ENCODE measurements at regions not wholly inside any gene's neighbourhood (a gene's known extent, or its start where the extent isn't known, plus 50 kb on each side); places are given as distances from the start of the nearest gene placed in this dataset.

- POLR2A ChIA-PET (ENCODE audit: low non-redundant PET), result no interaction called here
- CTCF ChIA-PET, result no interaction called here
- TF ChIP-seq EZH2 (IDR thresholded peaks at IDR 0.05; ENCODE audit: borderline replicate concordance, low read depth, low read length, poor library complexity, severe bottlenecking) (no peak), CTCF (conservative IDR thresholded peaks at IDR 0.05; ENCODE audit: low read depth, low read length) (no peak)
- intact Hi-C loops (cut with micrococcal nuclease; ENCODE audit: unreplicated experiment), result no loop called here
- Histone ChIP-seq H3K27ac (ENCODE audit: low read depth, low read length, poor library complexity, severe bottlenecking) (no peak overlapping the region), H3K4me3 (ENCODE audit: low read depth, low read length, poor library complexity, severe bottlenecking) (no peak overlapping the region), H3K27me3 (replicated peaks; ENCODE audit: insufficient read depth, low read depth, low read length, poor library complexity) (peaks cover 28% of the 10 kb centered on the region), H3K9me3 (ENCODE audit: low read depth, low read length, poor library complexity, severe bottlenecking) (no peaks in the 10 kb centered on the region), H3K36me3 (ENCODE audit: insufficient read depth, low read length, poor library complexity, severe bottlenecking) (no peaks in the 10 kb centered on the region), H3K4me1 (ENCODE audit: insufficient read depth, low read length, poor library complexity, severe bottlenecking) (no peaks in the 10 kb centered on the region)
- no peak for DNase-seq (ENCODE audit: low spot score)
- BruUV-seq (replicated peaks), result no TSS peak
Measured at GRCh38 chr18:78908462-78909260, 71.0 kb upstream of the SALL3 start.

GRCh38 chr18:78911751-78912283, 67.8 kb upstream of the SALL3 start:
- Histone ChIP-seq H3K27me3 (replicated peaks; ENCODE audit: insufficient read depth, low read depth, low read length, poor library complexity) (no peaks in the 10 kb centered on the region), H3K4me1 (ENCODE audit: insufficient read depth, low read length, poor library complexity, severe bottlenecking) (no peaks in the 10 kb centered on the region), H3K9me3 (ENCODE audit: low read depth, low read length, poor library complexity, severe bottlenecking) (no peaks in the 10 kb centered on the region), H3K36me3 (ENCODE audit: insufficient read depth, low read length, poor library complexity, severe bottlenecking) (no peaks in the 10 kb centered on the region), H3K27ac (ENCODE audit: low read depth, low read length, poor library complexity, severe bottlenecking) (no peak overlapping the region), H3K4me3 (ENCODE audit: low read depth, low read length, poor library complexity, severe bottlenecking) (no peak overlapping the region)
- TF ChIP-seq CTCF (conservative IDR thresholded peaks at IDR 0.05; ENCODE audit: low read depth, low read length), result no peak
- TF ChIP-seq EZH2 (IDR thresholded peaks at IDR 0.05; ENCODE audit: borderline replicate concordance, low read depth, low read length, poor library complexity, severe bottlenecking), result no peak
- intact Hi-C loops (cut with micrococcal nuclease; ENCODE audit: unreplicated experiment), result no loop called here
- ChIA-PET CTCF (no interaction called here), POLR2A (ENCODE audit: low non-redundant PET) (no interaction called here)
- no peak for DNase-seq (ENCODE audit: low spot score)
- no TSS peak for BruUV-seq (replicated peaks)

GRCh38 chr18:78912336-78912735, 67.3 kb upstream of the SALL3 start:
- TF ChIP-seq CTCF (conservative IDR thresholded peaks at IDR 0.05; ENCODE audit: low read depth, low read length) (no peak), EZH2 (IDR thresholded peaks at IDR 0.05; ENCODE audit: borderline replicate concordance, low read depth, low read length, poor library complexity, severe bottlenecking) (no peak)
- BruUV-seq (replicated peaks), result no TSS peak
- H3K36me3 ChIP-seq (ENCODE audit: insufficient read depth, low read length, poor library complexity, severe bottlenecking), result no peaks in the 10 kb centered on the region
- H3K27ac ChIP-seq (ENCODE audit: low read depth, low read length, poor library complexity, severe bottlenecking), result no peak overlapping the region
- DNase-seq (ENCODE audit: low spot score), result no peak
- H3K4me3 ChIP-seq (ENCODE audit: low read depth, low read length, poor library complexity, severe bottlenecking), result no peak overlapping the region
- H3K4me1 ChIP-seq (ENCODE audit: insufficient read depth, low read length, poor library complexity, severe bottlenecking), result no peaks in the 10 kb centered on the region
- no peaks in the 10 kb centered on the region for H3K9me3 ChIP-seq (ENCODE audit: low read depth, low read length, poor library complexity, severe bottlenecking)
- intact Hi-C loops (cut with micrococcal nuclease; ENCODE audit: unreplicated experiment), result no loop called here
- H3K27me3 ChIP-seq (replicated peaks; ENCODE audit: insufficient read depth, low read depth, low read length, poor library complexity), result no peaks in the 10 kb centered on the region
- CTCF ChIA-PET, result no interaction called here
- POLR2A ChIA-PET (ENCODE audit: low non-redundant PET), result no interaction called here
